Uterus (tissue), 2 donors: ENCODE measurements at regions not wholly inside any gene's neighbourhood (a gene's known extent, or its start where the extent isn't known, plus 50 kb on each side); places are given as distances from the start of the nearest gene placed in this dataset.

Experiments used
- CTCF ChIP-seq, 4 experiments: fragments of 200-600 bp in 2 of 4; fragments of 450-650 bp in 2 of 4; sonication (generic) in 2 of 4; IDR thresholded peaks; one replicate each; pipeline ENCODE4 v1.5.1; 2016 to 2019; ENCODE audit warnings: antibody characterized with exemption in 4 of 4, mild to moderate bottlenecking in 2 of 4, moderate library complexity in 1 of 4
- POLR2A ChIP-seq, 2 donors: fragments of 450-650 bp; IDR thresholded peaks; one replicate each; pipeline ENCODE4 v1.6.1; 2016; ENCODE audit warnings: antibody characterized with exemption in 2 of 2, mild to moderate bottlenecking in 1 of 2, moderate library complexity in 1 of 2

GRCh38 chr13:64088491-64088890, 2672.8 kb upstream of the PCDH20 start:
- no peak for TF ChIP-seq CTCF (IDR thresholded peaks at IDR 0.05)
- TF ChIP-seq POLR2A (IDR thresholded peaks at IDR 0.05): no peak
